ENCODE measurements at regions not wholly inside any gene's neighbourhood (a gene's known extent, or its start where the extent isn't known, plus 50 kb on each side); places are given as distances from the start of the nearest gene placed in this dataset.
"Not testable (repeated sequence)": the region's sequence is repeated elsewhere in the genome, so short reads cannot be mapped to it uniquely, and the experiment has no call there.

DNA sequence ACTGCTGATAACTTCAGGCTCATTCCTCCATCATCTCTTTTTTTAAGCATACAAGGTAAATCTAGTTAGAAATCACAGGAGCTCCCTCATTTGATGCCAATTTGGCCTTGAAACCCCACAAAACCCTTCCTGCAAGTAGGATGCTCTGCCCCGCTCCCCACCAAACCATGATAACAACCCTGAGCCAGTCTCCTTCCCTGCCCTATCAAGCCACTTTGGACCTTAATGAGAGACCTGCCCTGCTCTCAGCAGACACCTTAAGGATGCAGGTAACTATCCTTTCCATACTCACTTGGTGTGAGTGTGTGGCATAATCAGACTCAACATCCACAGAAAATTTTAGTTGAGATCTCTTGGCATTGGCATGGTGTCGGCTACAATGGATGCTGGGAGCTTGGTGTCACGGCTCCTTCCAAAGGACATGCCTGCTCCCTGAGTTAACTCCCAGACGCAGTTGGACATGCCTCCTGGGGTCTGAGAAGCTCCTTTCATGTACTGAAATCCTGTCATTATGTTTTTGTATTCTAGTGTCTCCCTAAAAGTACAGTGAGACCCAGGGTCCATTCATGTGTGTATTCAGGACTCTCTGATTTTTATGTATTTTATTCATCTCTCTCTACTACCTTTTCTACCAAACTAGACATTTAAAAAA is 801.4 kb downstream of the TMEM121 start:
- not testable (repeated sequence) for TF ChIP-seq CTCF, POLR2A (IDR thresholded peaks at IDR 0.05)

Measured in testis (tissue), 2 donors.